HUES64 (cell line): ENCODE measurements at regions not wholly inside any gene's neighbourhood (a gene's known extent, or its start where the extent isn't known, plus 50 kb on each side); places are given as distances from the start of the nearest gene placed in this dataset.
"Not testable (repeated sequence)": the region's sequence is repeated elsewhere in the genome, so short reads cannot be mapped to it uniquely, and the experiment has no call there.

Experiments used
- H3K27ac ChIP-seq: 2 replicates; pipeline ENCODE4 v1.7.0; 2013; ENCODE audit warnings: low read depth, low read length, inconsistent platforms
- H3K27me3 ChIP-seq: 2 replicates; pipeline ENCODE4 v1.6.1; 2013; ENCODE audit warnings: mild to moderate bottlenecking, low read length; ENCODE audit not compliant: insufficient read depth
- H3K36me3 ChIP-seq: 2 replicates; pipeline ENCODE4 v1.6.1; 2013; ENCODE audit warnings: mild to moderate bottlenecking, low read length; ENCODE audit not compliant: insufficient read depth
- H3K4me1 ChIP-seq: 2 replicates; pipeline ENCODE4 v1.6.1; 2013; ENCODE audit warnings: mild to moderate bottlenecking, low read length, moderate library complexity; ENCODE audit not compliant: insufficient read depth
- H3K4me3 ChIP-seq: 2 replicates; pipeline ENCODE4 v1.5.1; 2013; ENCODE audit warnings: mild to moderate bottlenecking, low read length, moderate library complexity
- H3K9ac ChIP-seq: 2 replicates; pipeline ENCODE4 v1.6.1; 2013; ENCODE audit warnings: mild to moderate bottlenecking, low read depth, low read length
- H3K9me3 ChIP-seq: 2 replicates; pipeline ENCODE4 v1.6.1; 2013; ENCODE audit warnings: low read depth, low read length; ENCODE audit not compliant: insufficient read depth
- WGBS: fragments of 150-250, 120-280 bp; methylation state at CpG from one replicate; pipeline ENCODE4 v1.1.7; 2013; ENCODE audit warnings: missing lambda C conversion rate; 5-methylcytosine and 5-hydroxymethylcytosine counted together

DNA sequence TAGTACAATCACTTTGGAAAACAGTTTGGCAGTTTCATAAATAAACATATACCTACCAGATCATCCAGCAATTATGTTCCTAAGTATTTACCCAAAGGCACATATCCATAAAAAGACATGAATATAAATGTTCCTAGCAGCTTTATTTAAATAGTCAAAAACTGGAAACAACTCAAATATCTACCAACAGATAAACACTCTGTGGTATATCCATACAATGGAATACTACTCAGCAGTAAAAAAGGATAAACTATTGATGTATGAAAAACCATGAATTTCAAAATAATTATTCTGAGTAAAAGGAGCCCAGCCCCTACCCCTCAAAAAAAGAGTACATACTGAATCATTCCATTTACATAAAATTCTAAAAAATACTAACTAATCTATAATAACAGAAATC, 232.7 kb upstream of the SLC30A5 start:
- no peak overlapping the region for H3K27ac ChIP-seq
- no peaks in the 10 kb centered on the region for H3K27me3 ChIP-seq
- no peak overlapping the region for H3K9ac ChIP-seq
- H3K4me1 ChIP-seq: no peaks in the 10 kb centered on the region
- no peak overlapping the region for H3K4me3 ChIP-seq
- H3K36me3 ChIP-seq: no peaks in the 10 kb centered on the region
- peaks cover 9% of the 10 kb centered on the region for H3K9me3 ChIP-seq

DNA sequence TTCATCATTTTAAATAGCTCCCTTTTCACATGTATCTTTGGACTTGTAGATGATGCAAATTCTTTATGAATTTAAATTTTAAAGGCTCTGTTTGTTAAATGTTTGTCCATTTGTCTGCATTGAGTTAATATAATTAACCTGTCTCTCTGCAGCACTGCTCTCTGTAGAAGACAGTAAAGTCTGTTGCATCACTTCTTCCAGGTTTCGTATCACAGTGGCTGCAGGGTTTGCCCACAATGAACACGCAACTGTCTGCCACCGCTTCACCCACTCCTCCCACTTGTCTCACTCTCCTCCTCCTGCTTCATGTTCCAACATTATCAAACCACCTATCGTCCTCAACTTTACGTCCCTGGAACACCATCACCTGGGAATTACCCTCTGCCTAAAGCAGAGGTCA, 231.3 kb upstream of the SLC30A5 start:
- no peaks in the 10 kb centered on the region for H3K36me3 ChIP-seq
- peaks cover 9% of the 10 kb centered on the region for H3K9me3 ChIP-seq
- no peak overlapping the region for H3K9ac ChIP-seq
- H3K4me1 ChIP-seq: no peaks in the 10 kb centered on the region
- WGBS: 94% methylated on average over 5 of the region's 5 CpGs
- no peak overlapping the region for H3K27ac ChIP-seq
- H3K4me3 ChIP-seq: no peak overlapping the region
- no peaks in the 10 kb centered on the region for H3K27me3 ChIP-seq

DNA sequence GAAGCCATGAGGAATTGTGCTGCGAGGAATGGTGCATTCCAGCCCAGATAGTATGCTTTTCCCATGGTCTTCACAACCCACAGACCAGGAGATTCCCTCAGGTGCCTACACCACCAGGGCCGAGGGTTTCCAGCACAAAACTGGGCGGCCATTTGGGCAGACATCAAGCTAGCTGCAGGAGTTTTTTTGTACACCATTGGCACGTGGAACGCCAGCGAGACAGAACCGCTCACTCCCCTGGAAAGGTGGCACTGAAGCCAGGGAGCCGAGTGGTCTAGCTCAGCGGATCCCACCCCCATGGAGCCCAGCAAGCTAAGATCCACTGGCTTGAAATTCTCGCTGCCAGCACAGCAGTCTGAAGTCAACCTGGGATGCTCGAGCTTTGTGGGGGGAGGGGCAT, 228.6 kb upstream of the SLC30A5 start:
- H3K9me3 ChIP-seq, H3K36me3 ChIP-seq: not testable (repeated sequence)
- WGBS: 93% methylated on average over 11 of the region's 11 CpGs

DNA sequence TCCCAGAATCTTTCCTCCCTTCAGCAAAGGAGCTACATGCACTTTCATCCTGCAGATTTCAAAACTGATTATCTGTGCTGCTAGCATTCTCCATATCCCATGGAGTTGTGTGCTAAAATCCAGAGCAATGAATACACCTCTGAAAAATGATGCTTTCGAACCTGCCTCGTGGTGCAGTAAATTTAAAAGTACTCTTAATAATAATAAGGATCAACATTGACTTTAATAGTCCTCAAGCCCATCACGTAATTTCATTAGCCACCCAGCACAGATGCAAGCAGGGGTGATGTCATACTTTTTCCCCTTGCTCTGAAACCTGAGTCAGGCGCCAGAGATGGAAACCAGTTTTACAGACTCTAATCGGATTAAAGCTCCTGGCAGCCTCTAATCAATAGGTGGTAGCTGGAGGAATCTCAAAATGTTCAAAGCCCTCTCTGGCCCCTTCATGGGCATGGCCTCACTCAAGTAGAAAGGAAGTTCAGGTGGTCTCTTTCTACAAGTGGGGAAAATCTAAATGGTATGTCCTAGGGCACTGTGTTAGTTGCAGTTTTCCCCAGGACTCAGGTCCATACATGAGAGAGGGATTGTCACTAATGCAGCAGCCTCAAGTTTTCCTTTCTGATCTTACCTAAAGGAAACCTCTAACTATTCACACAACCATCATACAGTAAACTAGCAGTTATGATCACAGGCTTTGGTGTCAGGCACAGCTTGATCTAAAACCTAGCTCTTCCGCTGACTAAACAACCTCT, 221.6 kb upstream of the SLC30A5 start:
- H3K4me3 ChIP-seq: no peak overlapping the region
- no peaks in the 10 kb centered on the region for H3K36me3 ChIP-seq
- H3K9ac ChIP-seq: no peak overlapping the region
- 82% methylated on average over 6 of the region's 6 CpGs for WGBS
- H3K27me3 ChIP-seq: no peaks in the 10 kb centered on the region
- peaks cover 10% of the 10 kb centered on the region for H3K4me1 ChIP-seq
- no peaks in the 10 kb centered on the region for H3K9me3 ChIP-seq
- no peak overlapping the region for H3K27ac ChIP-seq

More for the DNA sequence above, 228.6 kb upstream of the SLC30A5 start:
- H3K27ac ChIP-seq, H3K9ac ChIP-seq, H3K27me3 ChIP-seq, H3K4me3 ChIP-seq, H3K4me1 ChIP-seq: not testable (repeated sequence)

DNA sequence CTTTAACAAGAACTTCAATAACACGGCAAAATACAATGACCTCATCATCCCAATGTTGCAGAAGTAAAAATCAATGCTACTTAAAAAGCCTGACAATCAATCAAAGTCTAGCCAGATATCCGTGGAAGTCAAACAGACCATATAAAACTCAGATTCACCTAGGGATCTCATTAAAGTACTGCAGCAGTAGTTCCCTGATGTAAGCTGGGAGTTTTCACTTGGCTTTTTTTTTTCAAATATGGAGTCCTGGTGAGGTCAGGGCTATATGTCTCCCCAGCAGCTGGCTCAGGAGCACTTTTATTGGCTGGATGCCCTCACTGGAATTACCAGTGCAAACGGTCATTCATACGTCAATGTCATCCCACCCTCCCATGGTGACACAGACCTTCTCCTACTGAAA, 220.6 kb upstream of the SLC30A5 start:
- Histone ChIP-seq H3K9me3 (no peaks in the 10 kb centered on the region), H3K4me3 (no peak overlapping the region), H3K27me3 (no peaks in the 10 kb centered on the region), H3K36me3 (no peaks in the 10 kb centered on the region), H3K4me1 (peaks cover 10% of the 10 kb centered on the region), H3K27ac (no peak overlapping the region), H3K9ac (no peak overlapping the region)
- WGBS: 90% methylated on average over 4 of the region's 4 CpGs

DNA sequence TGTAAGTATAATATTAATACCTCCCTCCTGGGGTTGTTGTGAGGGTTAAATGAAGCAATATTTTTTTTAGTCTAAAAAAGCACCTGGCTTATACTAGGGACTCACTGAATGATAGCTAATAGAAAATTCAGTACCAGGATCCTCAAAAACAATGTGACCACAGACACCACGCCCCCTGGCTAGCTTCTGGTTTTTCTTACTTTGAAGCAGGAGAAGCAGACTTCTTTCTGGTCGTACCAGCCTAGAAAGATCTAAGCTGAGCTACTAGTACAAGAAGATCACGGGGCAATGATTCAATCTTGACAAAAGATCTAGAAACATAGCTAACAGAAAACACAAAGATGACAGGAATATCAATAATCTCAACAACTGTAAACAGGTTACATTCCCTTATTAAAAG, 218.5 kb upstream of the SLC30A5 start:
- Histone ChIP-seq H3K9me3 (no peaks in the 10 kb centered on the region), H3K4me3 (no peak overlapping the region)
- 87% methylated on average over 3 of the region's 3 CpGs for WGBS

DNA sequence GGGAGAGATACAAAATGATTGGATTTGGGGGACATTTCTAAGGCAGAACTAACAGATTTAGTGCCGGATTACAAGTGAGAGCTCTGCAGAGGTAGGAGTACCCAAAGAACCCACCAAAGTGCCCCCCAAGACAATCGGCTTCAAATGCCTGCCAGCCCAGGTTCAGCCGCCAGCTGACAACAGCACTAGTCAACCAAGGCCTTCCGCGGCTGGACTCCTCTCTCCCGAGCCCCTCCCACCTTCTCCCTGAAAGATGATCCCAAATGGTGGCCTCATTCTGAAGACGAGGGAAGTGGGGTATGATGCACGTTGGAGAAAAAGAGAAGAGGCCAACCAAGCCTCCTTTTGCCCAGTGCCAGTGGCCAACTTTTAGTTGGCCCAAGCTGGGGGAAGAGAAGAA, 210.4 kb upstream of the SLC30A5 start:
- Histone ChIP-seq H3K27ac (no peak overlapping the region), H3K36me3 (no peaks in the 10 kb centered on the region)
- WGBS: 69% methylated on average over 8 of the region's 8 CpGs

More for the DNA sequence above, 218.5 kb upstream of the SLC30A5 start:
- Histone ChIP-seq H3K27me3 (no peaks in the 10 kb centered on the region), H3K36me3 (no peaks in the 10 kb centered on the region), H3K9ac (no peak overlapping the region), H3K27ac (no peak overlapping the region), H3K4me1 (peaks cover 10% of the 10 kb centered on the region)

DNA sequence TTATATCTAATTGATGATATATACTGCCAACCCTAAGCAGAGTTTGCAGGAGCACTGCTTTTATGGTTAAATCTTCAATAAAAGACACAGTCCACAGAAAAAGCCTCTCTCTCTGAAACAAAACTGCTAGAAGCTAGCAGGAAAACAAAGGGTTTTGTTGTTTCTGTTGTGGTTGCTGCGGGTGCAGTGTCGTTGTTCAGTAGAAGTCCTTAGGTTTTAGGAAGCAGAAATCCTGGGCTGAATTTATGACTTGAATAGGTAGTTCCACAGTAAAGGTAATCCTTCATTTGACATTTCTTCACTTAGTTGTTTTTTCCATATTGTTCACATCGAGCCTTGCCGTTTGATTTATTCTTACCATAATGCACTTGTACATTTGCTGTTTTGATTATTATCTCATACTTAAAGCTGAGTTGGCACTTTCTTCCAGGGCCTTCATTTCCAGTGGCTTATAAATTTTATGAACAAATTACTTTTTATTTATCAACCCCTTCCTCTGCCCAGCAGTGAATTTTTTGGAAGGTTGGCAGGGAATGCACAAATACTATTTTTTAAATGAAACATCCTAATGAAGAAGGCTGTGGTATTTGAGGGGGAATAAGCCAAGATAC, 209.6 kb upstream of the SLC30A5 start:
- H3K9ac ChIP-seq: no peak overlapping the region
- 91% methylated on average over 4 of the region's 4 CpGs for WGBS

More for the DNA sequence above, 210.4 kb upstream of the SLC30A5 start:
- Histone ChIP-seq H3K9ac (no peak overlapping the region), H3K4me1 (peaks cover 9% of the 10 kb centered on the region; the same call in 1 of the 2 replicates), H3K9me3 (no peaks in the 10 kb centered on the region), H3K27me3 (no peaks in the 10 kb centered on the region), H3K4me3 (no peak overlapping the region)

DNA sequence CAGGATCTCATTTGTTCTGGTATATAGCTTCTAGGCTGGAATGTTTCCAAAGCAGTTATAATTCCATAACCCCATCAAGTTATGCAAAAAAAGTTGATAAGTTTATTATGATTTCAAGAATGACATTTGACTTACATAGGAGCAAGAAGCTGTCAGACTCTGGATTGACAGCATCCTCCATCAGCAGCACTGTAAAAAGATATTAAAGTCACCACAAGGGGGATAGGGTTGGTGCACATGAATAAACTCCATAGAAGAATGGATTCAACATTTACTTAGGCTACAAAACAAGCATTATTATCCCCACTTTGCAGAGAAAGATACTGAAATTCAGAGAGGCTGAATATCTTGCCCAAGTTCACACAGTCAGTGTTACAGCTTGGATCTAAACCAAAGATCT, 208.9 kb upstream of the SLC30A5 start:
- no peaks in the 10 kb centered on the region for H3K9me3 ChIP-seq

More for the DNA sequence above, 209.6 kb upstream of the SLC30A5 start:
- peaks cover 9% of the 10 kb centered on the region; the same call in 1 of the 2 replicates for H3K4me1 ChIP-seq
- H3K27me3 ChIP-seq: no peaks in the 10 kb centered on the region
- no peaks in the 10 kb centered on the region for H3K36me3 ChIP-seq
- no peaks in the 10 kb centered on the region for H3K9me3 ChIP-seq
- no peak overlapping the region for H3K4me3 ChIP-seq
- no peak overlapping the region for H3K27ac ChIP-seq

DNA sequence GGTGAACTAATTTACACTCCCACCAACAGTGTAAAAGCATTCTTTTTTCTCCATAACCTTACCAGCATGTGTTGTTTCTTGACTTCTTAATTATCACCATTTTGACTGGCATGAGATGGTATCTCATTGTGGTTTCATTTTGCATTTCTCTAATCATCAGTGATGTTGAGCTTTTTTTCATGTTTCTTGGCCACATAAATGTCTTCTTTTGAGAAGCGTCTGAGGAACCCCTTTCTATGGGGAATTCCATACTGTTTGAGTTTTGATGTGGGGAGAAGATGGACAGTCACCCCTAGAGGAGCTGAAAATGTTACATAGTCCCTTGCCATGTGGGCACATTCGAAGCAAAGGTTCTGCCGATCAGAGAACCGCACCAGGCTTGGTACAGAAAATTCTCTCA, 207.0 kb upstream of the SLC30A5 start:
- Histone ChIP-seq H3K36me3 (no peaks in the 10 kb centered on the region), H3K27me3 (no peaks in the 10 kb centered on the region), H3K27ac (no peak overlapping the region), H3K4me3 (no peak overlapping the region), H3K9ac (no peak overlapping the region), H3K9me3 (no peaks in the 10 kb centered on the region), H3K4me1 (peaks cover 9% of the 10 kb centered on the region; the same call in 1 of the 2 replicates)
- WGBS: 96% methylated on average over 4 of the region's 4 CpGs

More for the DNA sequence above, 208.9 kb upstream of the SLC30A5 start:
- Histone ChIP-seq H3K27me3 (no peaks in the 10 kb centered on the region), H3K4me3 (no peak overlapping the region), H3K9ac (no peak overlapping the region), H3K27ac (no peak overlapping the region), H3K36me3 (no peaks in the 10 kb centered on the region), H3K4me1 (peaks cover 9% of the 10 kb centered on the region; the same call in 1 of the 2 replicates)

DNA sequence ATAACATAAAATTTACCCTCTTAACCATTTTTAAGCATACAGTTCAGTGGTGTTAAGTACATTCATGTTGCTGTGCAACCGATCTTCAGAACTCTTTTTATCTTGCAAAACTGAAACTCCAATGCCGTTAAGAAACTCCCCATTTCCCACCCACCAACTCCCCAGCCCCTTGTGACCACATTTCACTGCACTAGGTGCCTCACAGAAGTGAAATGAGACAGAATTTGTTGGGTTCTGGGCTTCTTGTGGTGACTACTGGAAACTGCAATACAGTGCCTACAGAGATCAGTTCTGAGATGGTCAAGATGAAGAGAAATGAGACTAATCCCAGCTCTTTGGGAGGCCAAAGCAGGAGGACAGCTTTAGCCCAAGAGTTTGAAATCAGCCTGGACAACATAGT, 202.1 kb upstream of the SLC30A5 start:
- Histone ChIP-seq H3K9me3 (no peaks in the 10 kb centered on the region), H3K4me3 (no peak overlapping the region), H3K4me1 (no peaks in the 10 kb centered on the region), H3K36me3 (no peaks in the 10 kb centered on the region), H3K27me3 (no peaks in the 10 kb centered on the region), H3K27ac (no peak overlapping the region), H3K9ac (no peak overlapping the region)
- 98% methylated on average over 2 of the region's 2 CpGs for WGBS
